ENCODE measurements at regions not wholly inside any gene's neighbourhood (a gene's known extent, or its start where the extent isn't known, plus 50 kb on each side); places are given as distances from the start of the nearest gene placed in this dataset.

DNA sequence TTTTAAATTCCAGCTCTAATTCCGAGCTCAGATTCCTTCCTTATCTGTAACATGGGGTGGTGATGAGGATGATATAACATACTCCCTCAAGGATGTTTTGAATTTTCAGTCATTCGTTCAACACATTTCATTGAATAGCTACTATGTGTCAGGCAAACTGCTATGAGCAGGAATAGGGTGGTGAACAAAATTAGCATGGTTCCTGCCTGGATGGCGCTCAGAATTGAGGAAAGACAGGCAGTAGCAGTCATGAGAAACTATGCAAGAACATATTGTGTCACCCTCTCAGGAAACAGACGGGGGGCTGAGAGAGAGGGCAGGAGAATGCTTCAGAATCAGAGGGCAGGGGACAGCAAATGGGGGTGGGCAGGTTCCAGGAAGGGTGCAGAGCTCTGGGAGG is 265.2 kb downstream of the NSG2 start:
- DNase-seq (ENCODE audit: low read depth in 2 of 2): no peak

DNA sequence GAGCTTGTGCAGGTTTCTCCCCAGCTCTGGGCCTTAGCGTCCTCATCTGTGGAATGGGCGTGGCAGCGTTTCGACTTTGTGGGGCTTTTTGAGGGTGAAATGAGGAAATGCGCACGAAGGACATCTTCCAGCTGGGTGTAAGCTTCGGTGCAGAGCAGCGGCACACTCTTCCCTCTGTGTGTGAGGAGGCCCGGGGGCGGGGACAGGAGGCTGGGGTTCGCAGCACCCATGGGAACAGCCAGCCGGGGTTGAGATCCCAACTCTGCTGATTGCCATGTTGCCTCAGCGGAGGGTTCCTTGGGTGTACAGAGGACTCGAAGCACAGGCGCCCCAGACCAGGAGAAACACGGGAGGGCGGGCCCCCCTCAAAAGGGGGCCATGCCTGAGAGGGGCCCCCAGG is 265.6 kb downstream of the NSG2 start:
- DNase-seq (ENCODE audit: low read depth in 2 of 2): no peak

DNA sequence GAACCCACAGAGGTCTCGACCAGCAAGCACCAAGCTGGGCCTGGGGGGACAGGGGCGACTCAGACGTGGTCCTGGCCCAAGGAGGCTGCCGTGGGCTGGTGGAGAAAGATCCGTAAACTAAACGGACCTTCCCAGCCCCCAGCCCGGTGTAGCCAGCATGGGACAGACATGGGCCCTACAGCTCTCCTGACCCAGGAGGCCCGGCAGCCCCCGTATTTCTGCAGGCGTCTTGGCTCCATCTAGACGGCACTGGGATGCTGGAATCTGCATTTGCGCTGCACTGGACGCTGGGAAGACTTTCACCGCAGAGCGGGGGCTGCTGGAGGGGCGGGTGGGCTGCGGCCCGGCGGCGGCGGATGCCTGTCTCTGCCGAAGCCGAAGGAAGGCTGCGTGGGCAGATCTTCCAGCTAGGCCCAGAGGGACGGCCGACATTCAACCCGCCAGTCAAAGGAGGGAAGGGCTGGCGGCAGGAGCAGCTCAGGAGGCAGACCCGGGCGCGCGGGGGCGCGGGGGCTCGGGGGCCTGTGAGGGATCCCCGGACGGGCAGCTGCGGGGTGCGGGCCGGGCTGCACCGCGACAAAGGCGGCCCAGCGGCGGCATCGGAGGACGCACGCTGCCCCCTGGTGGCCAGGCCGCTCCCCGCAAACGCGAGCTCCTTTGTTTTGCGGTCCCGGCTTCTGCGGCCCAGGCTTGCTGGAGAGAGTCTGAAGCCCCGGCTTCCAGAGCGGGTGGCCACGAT is 266.2 kb downstream of the NSG2 start:
- no peak for DNase-seq (ENCODE audit: low read depth in 2 of 2)

DNA sequence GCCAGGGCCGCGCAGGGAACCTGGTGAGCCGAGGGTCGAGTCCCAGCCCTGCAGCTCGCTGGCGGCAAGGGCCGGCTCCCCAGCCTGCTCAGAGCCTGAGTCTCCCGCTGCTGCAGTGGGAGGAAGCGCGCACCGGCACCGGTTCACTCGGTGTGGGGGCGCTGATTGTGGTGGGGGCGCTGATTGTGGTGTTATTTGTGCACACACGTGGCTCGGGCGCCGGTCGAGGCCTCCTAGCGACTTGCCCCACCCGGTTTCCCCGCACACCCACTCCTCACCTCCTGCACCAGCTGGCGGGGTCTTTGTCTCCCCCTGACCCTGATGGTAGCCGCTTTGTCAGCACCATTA is 266.7 kb downstream of the NSG2 start:
- no peak for DNase-seq (ENCODE audit: low read depth in 2 of 2)

DNA sequence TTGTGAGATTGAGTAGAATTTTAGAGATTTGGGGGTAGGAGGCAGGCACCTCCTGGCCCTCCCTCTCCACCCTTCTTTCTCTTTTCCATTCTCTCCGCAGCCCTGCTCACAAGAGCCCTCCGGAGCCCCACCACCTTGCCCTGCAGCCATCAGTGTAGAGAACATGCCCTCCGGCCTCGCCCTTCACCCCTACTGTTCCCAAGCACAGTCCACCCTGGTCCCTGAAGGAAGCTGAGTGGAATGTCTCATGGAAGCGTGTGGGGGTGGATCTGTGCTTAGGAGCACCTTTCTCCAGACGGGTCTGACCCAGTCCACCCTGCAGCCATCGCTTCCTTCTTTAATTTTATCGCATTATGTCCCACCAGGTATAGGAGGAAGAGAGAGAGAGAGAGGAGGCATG is 267.1 kb downstream of the NSG2 start:
- no peak for DNase-seq (ENCODE audit: low read depth in 2 of 2)

DNA sequence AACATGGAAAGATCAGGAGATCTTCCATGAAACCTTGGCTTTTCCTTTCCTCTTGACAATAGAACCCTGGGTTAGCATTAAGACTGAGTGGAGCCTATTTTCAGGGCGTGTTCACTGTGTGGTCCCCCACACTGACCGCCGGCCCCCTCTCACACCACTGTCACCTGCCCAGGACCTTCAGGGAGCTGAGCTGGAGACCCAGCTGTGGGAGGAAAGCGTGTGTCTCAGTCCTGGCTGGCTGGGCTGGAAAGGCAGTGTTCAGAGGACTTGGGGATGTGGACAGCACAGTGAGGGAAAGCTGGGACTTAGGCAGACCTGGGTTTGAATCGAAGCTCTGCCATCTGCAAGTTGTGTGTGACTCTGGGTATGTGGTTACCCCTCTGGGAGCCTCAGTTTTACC is 268.1 kb downstream of the NSG2 start:
- no peak for DNase-seq (ENCODE audit: low read depth in 2 of 2)

DNA sequence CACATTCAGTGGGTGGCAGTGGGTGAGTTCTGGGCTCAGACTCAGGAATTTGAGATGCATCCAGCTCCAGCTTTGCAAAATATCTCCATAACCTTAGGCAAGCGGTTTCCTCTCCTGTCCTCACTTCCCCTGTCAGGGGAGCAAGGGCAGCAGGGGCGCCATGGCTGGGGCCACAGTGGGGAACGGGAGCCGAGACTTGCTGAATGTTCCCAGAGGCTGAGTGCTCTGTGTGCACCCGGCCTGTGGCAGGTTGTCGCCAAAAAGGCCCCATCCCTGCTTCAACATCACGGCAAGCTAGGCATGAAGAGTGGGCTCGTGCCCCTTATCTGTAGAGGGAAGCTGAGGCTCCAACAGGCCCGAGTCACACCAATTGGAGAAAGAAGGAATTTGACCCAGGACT is 268.8 kb downstream of the NSG2 start:
- DNase-seq (ENCODE audit: low read depth in 2 of 2): no peak

DNA sequence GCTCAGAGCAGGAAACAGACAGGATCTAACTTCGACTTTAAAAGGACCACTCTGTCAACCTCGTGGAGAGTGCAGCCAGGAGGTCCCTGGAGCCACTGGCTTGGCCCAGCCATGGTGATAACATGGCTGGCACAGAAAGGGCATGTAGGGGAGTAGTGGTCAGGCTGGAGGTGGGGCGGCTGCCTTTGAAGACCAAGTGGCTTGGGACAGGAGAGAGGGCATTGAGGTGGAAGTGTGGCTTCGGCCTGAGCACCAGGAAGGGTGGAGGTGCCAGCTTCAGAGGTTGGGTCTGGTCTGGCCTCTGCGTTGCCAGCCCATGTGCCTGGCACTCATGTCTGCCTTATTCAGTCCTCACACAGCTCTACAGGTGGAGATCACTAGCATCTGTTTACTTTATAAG is 270.0 kb downstream of the NSG2 start:
- no peak for DNase-seq (ENCODE audit: low read depth in 2 of 2)

DNA sequence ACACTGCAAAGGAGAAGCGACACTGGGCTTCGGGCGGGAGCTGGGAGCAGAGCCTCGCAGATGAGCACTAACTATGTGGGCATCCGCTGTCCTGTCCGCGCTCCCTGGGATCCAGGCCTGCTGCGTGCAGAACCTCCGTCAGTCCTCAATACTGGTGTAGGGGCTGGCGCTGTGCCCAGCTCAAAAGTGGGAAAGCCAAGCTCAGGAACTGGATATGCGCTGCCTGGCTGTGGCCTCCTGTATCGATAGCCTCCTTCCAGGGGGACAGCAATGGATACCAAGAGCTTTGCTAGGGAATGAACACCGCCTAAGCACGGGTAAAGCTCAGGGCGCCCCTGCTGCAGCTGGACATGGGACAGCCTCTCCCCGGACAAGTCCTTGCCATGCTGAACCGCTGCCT is 270.4 kb downstream of the NSG2 start:
- DNase-seq (ENCODE audit: low read depth in 2 of 2): no peak

DNA sequence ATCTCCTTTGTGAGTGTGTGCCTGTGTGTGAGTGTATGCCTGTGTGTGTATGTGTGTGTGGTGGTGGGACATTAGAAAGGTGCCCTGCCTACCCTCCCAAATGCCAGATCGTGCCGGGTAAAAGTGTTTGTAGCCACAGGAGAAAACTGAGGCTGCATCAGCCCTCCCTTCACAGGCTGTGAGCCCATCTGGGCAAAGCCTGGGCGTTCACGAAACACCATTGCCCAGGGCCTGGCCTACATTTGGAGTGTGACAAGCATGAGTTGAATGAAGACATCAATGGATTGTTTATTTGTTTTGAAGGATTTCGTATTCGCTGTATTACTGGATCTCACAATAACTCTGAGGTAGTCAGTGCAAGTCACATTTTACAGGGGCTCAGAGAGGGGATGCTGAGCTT is 270.8 kb downstream of the NSG2 start:
- DNase-seq (ENCODE audit: low read depth in 2 of 2): no peak

DNA sequence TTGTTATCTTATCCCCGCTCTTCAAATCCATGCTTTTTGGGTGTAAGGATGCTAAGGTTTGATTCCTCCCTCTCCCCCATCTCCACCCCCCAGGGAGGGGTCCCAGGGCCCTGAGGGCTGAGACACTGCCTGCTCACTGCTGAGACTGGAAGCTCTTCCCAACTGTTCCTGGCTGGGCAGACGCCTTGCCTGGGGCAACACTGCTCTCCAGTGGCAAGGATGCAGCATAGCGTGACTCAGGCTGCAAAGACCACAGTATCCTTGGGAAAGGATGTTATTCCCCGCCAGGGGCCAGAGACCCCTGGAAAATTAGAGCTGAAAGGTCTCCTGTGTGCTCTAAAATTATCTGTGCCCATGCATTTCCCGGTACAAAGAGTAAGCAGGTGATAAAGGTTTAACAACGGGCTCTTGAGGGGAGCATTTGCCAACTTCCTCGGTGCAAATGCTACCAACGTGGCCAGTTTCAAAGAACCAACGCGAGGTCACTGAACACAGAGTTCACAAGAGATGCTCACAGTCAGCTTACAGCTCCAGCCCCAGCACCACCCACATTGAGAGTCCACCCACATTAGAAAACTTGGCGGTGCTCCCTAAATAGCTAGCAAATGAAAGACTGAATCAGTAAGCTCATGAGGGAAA is 271.9 kb downstream of the NSG2 start:
- DNase-seq (ENCODE audit: low read depth in 2 of 2): no peak

DNA sequence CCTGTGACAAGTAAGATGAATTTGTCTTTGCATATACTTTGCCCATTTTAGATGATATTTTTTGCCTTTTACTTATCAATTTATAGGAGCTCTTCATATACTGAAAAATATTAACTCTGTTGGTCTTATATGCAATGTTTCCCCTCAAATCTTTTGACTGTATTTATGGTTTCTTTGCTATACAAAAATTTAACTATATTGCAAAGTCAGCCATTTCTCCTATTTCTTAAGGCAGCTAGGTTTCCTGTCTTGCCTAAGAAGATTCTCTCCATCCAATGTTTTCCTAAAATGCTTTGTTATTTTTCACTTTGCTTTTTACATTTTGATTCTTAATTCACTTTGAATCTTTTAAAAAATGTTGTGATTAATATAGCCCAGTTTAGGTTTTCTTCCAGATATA is 273.1 kb downstream of the NSG2 start:
- no peak for DNase-seq (ENCODE audit: low read depth in 2 of 2)

DNA sequence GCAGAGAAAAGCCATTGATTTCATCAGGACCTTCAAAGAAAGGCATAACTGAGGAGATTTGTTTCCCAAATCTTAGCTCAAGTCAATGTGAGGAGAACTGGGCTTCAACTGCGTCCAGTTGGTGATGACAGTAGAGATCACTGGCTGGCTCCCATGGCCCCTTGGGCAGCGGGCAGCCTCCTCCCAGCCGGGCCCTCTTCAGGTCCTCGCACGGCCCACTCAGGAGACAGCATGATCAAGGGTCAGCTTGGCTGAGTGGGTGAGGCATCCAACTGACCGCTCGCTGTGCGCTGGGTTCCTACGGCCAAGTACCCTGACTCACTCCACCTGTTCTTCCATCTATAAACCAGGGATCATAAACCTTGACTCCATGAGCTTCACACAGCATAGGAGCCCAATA is 274.0 kb downstream of the NSG2 start:
- no peak for DNase-seq (ENCODE audit: low read depth in 2 of 2)

DNA sequence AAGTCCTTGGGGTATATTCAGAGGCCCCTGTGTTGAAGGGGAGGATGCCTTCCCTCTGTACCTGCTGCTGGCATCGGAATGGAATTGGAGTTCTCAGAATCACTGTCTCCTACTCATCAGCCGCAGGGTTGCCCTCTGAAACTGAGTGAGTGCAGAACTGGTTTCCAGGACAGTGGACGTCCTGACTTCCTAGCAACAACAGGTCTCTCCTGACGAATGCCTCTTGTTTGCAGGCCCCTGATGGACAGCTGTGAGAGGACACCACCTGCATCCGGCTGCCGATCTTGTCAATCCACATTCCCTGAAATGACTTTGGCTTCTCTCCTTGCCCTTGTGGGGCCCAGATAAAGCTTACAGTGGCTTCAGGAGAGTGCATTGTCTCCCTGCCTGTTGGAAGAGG is 274.5 kb downstream of the NSG2 start:
- no peak for DNase-seq (ENCODE audit: low read depth in 2 of 2)

DNA sequence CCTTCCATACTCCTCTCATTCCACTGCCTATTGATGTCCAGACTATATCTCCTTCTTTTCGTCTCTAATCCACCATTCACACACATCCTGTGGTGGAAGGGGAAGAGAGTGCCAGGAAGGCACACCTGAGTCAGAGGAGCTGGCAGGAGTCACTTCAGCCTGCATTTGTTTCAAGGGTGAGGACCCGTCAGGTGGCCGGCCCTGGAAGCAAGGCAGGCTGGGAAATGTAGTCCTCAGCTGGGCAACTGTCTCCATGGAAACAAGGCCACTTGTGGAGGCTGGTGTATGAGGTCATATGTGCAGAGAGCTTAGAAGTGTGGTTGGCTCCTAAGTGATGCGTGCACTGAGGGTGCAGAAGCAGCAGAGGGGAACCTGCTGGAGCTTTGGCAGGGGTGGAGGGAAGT is 278.4 kb downstream of the NSG2 start:
- no peak for DNase-seq (ENCODE audit: low read depth in 2 of 2)

DNA sequence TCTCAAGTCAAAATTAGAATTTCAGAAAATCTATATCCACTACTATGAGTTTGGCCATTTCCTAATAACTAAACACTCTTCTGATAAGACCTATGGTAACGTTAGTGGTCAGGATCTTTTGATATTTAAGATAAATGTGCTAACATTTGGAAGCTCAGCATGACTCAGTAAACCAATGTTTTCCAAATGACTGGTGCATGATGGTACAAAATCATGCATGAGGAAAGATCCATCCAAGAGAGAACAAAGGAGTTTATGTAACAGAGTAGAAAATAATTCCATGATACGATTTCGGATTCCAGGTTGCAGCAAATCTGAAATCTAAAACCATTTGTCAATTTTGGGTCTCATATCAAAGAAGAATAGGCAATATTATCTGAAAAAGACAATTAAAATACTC is 279.2 kb downstream of the NSG2 start:
- DNase-seq (ENCODE audit: low read depth in 2 of 2): no peak

DNA sequence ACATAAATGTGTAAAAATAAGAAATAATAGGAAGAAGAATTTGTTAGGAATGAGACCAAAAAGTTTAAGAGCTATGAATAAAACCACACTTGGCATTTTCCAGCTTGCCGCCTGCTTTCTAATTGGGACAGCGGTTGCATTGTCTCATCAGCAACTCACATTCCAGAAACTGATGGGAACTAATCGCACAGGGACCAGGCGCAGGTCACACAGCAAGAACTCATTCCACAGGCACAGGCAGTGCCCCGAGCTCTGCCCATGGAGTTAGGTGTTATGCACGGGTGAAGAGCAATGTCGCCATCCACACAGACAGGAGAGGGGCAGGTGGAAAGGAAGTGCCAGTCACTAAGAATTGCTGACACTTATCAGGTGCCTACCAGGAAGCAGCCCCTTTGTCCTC is 279.9 kb downstream of the NSG2 start:
- no peak for DNase-seq (ENCODE audit: low read depth in 2 of 2)

DNA sequence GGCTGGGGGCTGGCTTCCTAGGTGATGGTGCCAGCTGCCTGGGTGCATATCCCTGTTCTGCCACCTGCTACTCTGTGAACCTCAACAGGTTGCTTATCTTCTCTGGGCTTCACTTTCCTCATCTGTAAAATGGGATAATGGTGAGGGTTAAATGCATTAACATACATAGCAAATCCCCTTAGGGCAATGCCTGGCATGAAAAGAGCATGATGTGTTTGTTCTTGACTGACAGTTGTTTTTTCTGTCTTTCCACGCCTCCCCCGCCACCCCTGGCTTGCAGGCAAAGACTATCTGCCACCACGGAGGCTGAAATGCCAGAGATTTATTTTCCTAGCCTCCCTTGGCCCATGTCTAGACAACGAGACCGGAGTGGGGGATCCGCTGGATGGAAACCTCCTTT is 280.5 kb downstream of the NSG2 start:
- DNase-seq (ENCODE audit: low read depth in 2 of 2): no peak

DNA sequence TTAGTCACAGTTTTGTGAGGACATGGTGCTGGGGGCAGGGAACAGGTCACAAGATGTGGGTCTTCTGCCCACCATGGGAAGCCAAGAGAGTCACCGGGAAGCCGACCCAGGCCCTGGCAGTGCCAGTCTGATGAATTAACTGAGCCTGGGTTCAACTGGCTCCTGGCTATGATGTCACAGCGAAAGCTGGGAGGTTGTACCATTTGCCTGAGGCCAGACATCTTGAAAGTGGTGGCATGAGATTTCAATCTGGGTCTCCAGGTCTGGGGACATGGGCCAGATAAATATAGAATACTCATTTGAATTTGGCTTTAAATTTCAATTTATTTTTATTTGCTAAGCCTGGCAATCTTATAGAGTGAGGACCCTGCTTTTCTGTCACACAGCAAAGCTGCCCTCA is 280.9 kb downstream of the NSG2 start:
- DNase-seq (ENCODE audit: low read depth in 2 of 2): no peak

DNA sequence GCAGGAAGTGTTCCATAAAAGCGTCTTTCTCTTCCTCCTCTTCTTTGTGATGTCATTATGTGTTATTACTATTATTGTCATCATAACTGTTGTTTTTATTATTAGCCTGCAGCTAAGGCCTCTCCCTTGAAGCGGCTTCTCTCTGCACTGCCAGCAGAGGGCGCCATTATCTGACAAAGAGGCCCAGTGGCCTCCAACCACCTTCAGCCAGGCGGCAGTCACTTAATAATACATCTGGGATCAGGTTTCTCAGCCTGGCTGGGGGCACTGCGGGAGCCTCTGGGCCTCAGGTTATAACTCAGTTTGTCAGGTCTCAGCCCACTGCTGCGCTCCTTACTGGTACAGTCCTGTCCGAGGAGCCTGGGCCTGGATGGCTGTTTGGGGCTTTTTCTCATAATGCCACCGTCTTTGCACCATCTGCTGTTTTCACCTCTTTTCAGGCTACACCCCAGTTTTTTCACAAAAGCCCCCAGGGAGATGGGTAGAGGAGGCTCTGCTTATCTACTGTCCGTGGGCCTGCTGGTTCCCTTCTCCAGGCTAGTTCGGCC is 281.9 kb downstream of the NSG2 start:
- peak; percentile 41 to 46 for DNase-seq (ENCODE audit: low read depth in 2 of 2)

DNA sequence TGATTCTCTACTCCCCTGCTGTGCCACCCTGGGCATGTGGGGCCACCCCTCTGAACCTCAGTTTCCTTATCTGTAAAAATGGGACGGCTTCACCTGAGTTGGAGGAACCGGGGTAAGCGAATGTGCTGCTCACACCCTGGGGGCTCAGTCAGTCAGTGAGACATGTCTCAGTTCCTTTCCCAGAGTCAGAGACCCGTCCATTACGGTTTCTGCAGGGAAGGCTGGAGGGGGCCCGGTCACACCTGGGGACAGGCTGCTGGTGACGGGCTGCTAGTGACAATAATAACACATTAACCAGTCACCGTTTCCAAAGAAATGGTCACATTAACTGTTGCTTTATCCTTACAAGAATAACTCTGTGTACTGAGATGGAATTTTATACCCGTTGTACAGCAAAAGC is 282.4 kb downstream of the NSG2 start:
- DNase-seq (ENCODE audit: low read depth in 2 of 2): no peak

DNA sequence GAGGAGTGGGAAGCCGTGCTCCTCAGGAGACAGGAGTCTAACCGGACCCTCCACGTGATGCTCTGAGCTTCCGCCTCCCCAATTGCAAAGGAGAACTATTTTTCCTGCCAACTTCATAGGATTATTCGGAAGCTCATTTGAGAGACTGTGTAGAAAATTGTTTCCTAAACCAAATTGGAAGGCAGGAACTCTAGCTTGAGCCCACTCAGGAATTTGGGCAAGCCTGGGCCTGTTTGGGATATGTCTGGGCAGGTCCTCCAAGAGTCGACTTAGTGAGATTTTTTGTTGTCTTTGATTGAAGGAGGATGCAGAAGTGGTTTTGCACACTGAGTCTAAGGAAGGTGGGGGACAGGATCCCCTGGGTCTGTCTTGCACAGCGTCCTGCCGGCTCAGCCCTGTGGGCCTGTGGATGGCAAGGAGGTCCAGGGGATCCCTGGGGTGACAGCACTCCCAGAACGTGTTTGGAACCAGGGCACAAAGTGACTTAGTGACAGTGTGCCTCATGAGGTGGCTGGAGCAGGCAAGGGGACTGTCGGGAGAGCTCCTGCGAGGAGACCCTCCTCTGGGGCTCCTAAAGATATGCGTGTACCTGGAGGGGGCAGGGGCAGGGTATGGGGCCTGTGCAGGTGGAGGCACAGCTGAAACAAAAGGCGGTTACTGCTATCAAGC is 283.3 kb downstream of the NSG2 start:
- no peak for DNase-seq (ENCODE audit: low read depth in 2 of 2)

DNA sequence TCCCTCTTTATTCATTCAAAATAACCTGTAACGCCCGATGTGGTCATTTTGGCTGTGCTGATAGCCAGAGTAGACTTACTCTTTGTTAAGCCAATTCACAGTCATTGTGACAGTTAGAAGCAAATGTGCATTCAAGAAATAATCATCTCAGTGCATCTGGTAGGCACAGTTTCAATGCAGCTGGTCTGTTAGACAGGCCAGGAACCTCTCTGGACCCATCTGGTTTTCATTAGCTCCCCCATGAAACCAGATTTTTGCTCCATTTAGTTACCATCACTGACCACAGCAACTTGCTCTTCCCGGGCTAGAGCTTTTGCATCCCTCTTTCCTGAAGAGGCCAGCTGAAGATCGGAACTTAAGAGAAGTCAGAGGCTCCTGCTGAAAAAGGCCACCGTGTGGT is 284.2 kb downstream of the NSG2 start:
- DNase-seq (ENCODE audit: low read depth in 2 of 2): no peak
